Skeletal muscle tissue (tissue), 3 donors: ENCODE measurements at regions not wholly inside any gene's neighbourhood (a gene's known extent, or its start where the extent isn't known, plus 50 kb on each side); places are given as distances from the start of the nearest gene placed in this dataset.

Experiments
- H3K27ac ChIP-seq: one replicate; pipeline ENCODE4 v1.7.0; 2013; ENCODE audit warnings: mild to moderate bottlenecking, low read depth, low read length, inconsistent platforms
- H3K27me3 ChIP-seq, 3 donors: one replicate each; pipeline ENCODE4 v1.7.0; 2013; ENCODE audit warnings: low read length in 3 of 3; ENCODE audit not compliant: control insufficient read depth in 3 of 3, insufficient read depth in 3 of 3
- H3K36me3 ChIP-seq, 3 donors: one replicate each; pipeline ENCODE4 v1.7.0; 2013; ENCODE audit warnings: low read length in 3 of 3; ENCODE audit not compliant: control insufficient read depth in 3 of 3, insufficient read depth in 3 of 3
- H3K4me1 ChIP-seq, 3 donors: one replicate each; pipeline ENCODE4 v1.7.0; 2013; ENCODE audit warnings: low read length in 3 of 3, mild to moderate bottlenecking in 3 of 3; ENCODE audit not compliant: control insufficient read depth in 3 of 3, insufficient read depth in 3 of 3
- H3K4me3 ChIP-seq, 3 donors: one replicate each; pipeline ENCODE4 v1.7.0; 2013; ENCODE audit warnings: low read length in 3 of 3
- H3K9ac ChIP-seq, 3 donors: one replicate each; pipeline ENCODE4 v1.7.0; 2013; ENCODE audit warnings: low read length in 3 of 3, mild to moderate bottlenecking in 3 of 3, moderate library complexity in 2 of 3, low read depth in 1 of 3
- H3K9me3 ChIP-seq, 3 donors: one replicate each; pipeline ENCODE4 v1.7.0; 2013; ENCODE audit warnings: low read length in 3 of 3; ENCODE audit not compliant: control insufficient read depth in 3 of 3
- donor health status: Osteomylitis.

DNA sequence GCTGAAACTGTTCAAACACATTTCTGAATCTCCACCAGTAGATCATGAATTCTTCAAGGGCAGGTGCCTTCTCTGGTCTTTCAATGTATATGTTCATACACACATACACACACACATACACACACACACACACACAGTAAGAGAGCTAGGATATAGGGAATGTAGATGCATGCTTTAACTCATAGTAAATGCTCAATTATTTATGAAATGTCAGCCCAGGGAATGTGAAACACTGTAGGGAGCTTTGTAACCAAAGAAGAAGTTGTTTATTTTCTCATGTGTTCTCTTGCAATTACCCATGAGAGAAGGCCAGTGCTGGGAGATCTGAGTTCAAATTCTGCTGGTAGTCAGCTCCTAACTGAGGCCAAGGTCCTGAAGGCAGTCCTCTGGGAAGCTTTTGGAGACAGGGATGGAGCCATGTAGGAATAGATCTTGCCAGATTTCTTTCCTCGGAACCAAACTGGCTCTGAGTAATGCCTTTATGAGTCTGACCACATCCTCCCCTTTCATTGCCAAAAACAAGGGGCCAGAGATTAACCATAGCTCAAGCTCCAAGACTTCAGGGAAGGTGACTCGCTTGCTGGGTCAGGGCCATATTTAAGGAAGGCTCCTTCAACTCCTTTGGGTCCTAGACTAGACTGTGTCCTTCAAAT lies 487.0 kb upstream of the TNC start:
- H3K27me3 ChIP-seq: no peaks in the 10 kb centered on the region
- no peaks in the 10 kb centered on the region for H3K36me3 ChIP-seq
- H3K27ac ChIP-seq: no peak overlapping the region
- no peak overlapping the region for H3K4me3 ChIP-seq
- H3K9me3 ChIP-seq: peaks cover 0 to 3% (median 0%) of the 10 kb centered on the region in 3 donors
- H3K4me1 ChIP-seq: no peaks in the 10 kb centered on the region
- no peak overlapping the region for H3K9ac ChIP-seq

DNA sequence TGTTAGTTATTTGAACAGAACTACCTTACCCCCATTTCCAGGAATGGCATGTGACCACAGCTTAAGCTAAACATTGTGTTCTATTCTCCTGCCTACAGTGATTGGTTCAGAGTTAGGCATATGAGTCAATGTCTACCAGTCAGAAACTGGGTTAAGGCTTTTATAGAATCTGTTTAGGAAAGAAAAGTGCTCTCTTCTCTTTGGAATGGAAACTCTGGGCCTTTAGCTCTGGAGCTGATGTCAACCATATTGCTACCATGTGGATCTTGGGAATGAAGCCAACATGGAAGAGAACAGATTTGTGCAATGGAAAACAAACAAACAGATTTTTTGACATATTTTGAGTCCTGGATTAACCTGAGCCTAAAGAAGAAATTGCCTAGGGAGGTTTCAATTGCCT lies 488.9 kb upstream of the TNC start:
- Histone ChIP-seq H3K27me3 (no peaks in the 10 kb centered on the region), H3K4me3 (no peak overlapping the region), H3K9ac (no peak overlapping the region), H3K4me1 (no peaks in the 10 kb centered on the region), H3K9me3 (peaks cover 0 to 3% (median 0%) of the 10 kb centered on the region in 3 donors), H3K27ac (no peak overlapping the region), H3K36me3 (no peaks in the 10 kb centered on the region)

DNA sequence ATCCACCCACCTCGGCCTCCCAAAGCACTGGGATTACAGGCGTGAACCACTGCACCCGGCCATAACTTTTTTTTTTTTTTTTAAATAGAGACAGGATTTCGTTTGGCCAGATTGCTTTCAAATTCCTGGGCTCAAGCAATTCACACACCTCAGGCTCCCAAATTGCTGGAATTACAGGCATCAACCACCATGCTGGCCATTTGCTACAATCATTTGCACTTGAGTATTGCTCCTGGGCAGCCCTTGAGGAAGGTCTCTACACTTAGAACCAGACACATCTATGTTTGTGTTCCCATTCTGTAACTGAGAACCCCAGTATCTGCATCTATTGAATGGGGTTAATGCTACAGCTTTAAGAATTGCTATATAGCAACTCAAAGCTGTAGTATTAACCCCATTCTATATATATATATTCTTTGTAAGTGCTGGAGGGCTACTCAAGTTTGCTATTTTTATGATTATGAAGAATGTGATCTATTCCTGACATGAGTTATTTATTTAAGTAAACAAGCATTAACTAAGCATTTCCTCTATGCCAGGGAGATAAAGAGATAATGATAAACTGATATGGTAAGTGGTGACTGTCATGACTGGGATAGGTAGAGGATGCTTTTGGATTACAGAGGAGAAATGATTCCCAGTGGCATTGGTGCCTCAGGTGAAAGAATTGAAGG lies 496.5 kb upstream of the TNC start:
- no peak overlapping the region for H3K4me3 ChIP-seq
- H3K27me3 ChIP-seq: no peaks in the 10 kb centered on the region
- H3K9me3 ChIP-seq: no peaks in the 10 kb centered on the region
- no peaks in the 10 kb centered on the region for H3K36me3 ChIP-seq
- H3K4me1 ChIP-seq: peaks cover 0 to 3% (median 0%) of the 10 kb centered on the region in 3 donors
- no peak overlapping the region for H3K27ac ChIP-seq
- no peak overlapping the region for H3K9ac ChIP-seq

DNA sequence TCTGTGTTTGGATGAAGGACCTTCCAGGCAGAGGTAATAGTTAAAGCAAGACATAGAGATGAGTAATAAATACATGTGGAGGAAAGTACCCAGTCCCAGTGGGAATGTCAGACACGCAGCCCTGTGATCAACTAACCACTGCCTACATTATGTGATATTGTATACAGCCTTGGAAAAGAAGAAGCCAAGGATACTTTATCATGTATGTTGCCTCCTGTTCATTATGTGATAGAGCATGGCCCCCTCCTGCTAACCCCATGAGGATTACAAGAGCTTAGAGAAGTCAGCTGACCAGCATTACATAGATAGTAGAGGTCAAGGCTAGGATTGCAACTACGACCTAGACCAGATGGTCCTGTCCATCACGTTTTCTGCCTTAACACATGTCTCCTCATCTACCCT lies 497.0 kb upstream of the TNC start:
- Histone ChIP-seq H3K9me3 (no peaks in the 10 kb centered on the region), H3K27me3 (no peaks in the 10 kb centered on the region), H3K4me3 (no peak overlapping the region), H3K4me1 (peaks cover 0 to 3% (median 0%) of the 10 kb centered on the region in 3 donors), H3K27ac (no peak overlapping the region), H3K36me3 (no peaks in the 10 kb centered on the region), H3K9ac (no peak overlapping the region)

DNA sequence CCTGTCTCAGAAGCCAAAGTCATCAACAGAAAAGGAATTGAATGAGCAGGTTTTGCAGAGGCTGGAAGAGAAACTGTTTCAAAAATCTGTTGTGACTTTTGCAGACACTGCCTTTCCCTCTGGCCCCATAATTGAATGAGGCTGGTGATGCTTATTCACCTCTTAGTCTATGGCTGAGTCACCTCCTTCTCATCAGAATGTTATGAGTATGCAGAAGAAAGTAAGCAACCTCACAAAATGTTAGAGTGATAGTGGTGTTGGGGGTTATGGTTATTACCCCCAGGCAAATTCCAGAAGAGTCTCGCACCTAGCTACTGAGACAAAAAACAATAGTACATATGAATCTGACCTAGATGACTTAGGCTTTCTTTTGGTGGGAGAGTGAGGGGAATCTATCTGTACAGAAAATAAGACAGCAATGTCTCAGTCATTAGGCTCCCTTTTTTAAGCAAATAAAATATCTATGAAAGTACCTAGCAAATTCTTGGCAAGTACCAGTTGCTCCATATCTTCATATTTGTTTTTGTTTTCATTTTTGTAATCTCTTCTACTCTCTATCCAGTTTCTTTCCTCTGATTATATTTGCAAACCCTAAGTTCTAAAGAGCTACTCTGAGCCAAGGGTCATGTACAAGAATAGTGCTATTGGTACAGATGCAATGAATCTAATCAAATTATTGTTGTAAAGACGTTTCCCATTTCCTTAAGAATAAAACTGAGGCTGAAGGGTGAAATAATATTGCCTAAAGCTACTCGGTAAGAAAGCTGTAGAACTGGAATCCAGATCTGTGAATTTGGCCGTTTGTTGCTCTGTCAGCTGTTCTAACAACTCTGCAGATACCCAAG lies 498.1 kb upstream of the TNC start:
- Histone ChIP-seq H3K9ac (no peak overlapping the region), H3K4me3 (no peak overlapping the region), H3K36me3 (no peaks in the 10 kb centered on the region), H3K4me1 (peaks cover 0 to 3% (median 0%) of the 10 kb centered on the region in 3 donors), H3K9me3 (no peaks in the 10 kb centered on the region), H3K27ac (no peak overlapping the region), H3K27me3 (no peaks in the 10 kb centered on the region)

DNA sequence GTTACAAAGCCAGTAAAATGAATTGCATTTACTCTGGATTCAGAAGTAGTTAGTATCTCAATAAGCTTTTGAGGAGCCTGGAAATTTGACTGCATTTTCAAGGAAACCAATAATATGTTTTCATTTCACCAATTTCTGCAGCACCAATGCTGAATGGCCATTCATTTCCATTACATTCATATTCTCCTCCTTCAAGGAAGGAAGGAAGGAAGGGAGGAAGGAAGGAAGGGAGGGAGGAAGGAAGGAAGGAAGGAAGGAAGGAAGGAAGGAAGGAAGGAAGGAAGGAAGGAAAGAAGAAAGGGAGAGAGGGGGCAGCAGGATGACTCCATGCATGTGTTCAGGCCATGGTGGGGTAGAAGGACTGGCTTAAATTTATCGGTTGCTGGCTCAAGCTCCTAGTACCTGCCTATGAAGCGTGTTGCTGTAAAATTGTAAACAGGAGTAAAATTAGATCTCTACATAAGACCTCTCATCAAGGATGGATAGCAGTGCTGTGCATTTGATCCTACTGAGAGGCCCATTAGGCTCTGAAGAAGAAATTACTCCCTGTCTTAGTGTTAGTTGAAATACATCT lies 498.8 kb upstream of the TNC start:
- Histone ChIP-seq H3K27ac (no peak overlapping the region), H3K9ac (no peak overlapping the region), H3K4me1 (peaks cover 0 to 3% (median 0%) of the 10 kb centered on the region in 3 donors), H3K9me3 (no peaks in the 10 kb centered on the region), H3K36me3 (no peaks in the 10 kb centered on the region), H3K4me3 (no peak overlapping the region), H3K27me3 (no peaks in the 10 kb centered on the region)

DNA sequence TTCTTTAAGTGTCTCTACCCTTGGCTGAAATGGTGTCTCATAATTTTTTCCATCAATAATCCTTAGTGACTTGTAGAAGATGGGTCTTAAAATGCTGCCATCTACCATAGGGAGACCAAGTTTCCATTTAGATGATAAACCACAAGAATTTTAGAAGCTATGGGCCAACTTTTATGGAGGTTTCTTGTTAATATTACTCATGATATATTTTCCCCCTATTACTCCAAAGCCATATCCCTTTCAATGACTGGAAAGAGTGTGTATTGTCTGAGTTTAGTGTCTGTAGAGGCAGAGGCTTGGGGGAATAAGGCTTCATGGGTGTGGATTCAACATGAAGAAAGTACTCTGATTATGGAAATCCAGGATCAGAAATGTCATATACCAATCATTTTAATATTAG lies 507.3 kb upstream of the TNC start:
- Histone ChIP-seq H3K9ac (no peak overlapping the region), H3K36me3 (no peaks in the 10 kb centered on the region), H3K4me1 (no peaks in the 10 kb centered on the region), H3K27me3 (no peaks in the 10 kb centered on the region), H3K9me3 (no peaks in the 10 kb centered on the region), H3K4me3 (no peak overlapping the region), H3K27ac (no peak overlapping the region)

DNA sequence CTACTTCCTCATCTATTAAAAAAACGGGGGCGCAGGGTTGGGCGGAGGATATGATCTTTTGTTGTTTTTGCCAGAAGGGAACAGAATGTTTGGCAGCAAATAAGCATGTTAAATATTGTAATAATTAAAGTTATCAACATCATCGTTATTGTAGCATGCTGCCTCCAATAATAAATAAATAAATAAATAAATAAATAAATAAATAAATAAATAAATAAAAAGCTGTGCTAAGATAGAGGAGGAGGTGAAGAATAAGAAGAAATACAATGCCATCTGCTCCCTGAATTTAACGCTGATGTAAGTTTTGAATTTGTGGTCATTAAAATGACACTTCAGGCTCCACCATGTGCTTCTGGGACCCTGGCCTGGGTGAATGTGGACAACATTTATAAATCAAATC lies 508.0 kb upstream of the TNC start:
- Histone ChIP-seq H3K9ac (no peak overlapping the region), H3K27me3 (no peaks in the 10 kb centered on the region), H3K4me3 (no peak overlapping the region), H3K4me1 (no peaks in the 10 kb centered on the region), H3K9me3 (no peaks in the 10 kb centered on the region), H3K36me3 (no peaks in the 10 kb centered on the region), H3K27ac (no peak overlapping the region)

DNA sequence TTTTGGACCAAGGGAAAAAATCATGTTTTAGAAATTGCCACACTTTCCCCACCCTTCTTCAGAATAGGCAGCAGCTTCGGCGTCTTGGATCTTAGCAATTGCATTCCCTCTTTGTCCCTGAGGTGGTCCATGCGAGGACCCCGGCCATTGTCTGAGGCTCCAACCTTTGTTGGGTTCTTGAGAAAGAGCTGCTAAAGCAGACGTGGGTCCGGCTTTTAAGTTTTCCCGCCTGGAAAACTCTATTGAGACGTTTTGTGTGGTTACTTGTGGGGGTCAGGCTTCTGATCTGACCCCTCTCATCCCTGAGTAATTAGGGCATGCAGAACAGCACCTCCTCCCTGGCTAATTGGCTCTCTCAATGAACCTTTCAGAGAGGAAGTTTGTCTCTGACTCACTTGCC lies 509.6 kb upstream of the TNC start:
- Histone ChIP-seq H3K4me3 (no peak overlapping the region), H3K27me3 (no peaks in the 10 kb centered on the region), H3K4me1 (no peaks in the 10 kb centered on the region), H3K36me3 (no peaks in the 10 kb centered on the region), H3K9ac (no peak overlapping the region), H3K27ac (no peak overlapping the region), H3K9me3 (no peaks in the 10 kb centered on the region)

DNA sequence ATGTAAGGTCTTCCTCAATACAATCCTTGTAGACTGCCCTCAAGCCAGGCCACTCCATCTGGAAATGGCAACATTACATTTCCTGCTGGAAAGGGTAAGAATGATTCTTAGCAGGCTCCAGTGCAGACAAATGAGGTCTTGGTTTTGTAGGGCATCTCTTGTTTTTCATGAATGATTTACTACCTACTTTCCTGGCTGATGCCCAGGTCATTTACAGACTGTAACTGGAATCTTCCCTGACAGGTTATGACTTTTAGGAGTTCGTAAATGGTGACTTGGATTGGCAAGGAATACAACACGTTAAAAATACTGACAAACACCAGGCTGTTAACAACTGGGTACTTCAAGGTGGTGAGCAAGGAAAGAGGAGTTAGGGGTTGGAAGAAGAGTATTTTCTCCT lies 510.5 kb upstream of the TNC start:
- Histone ChIP-seq H3K4me3 (no peak overlapping the region), H3K36me3 (no peaks in the 10 kb centered on the region), H3K9ac (no peak overlapping the region), H3K9me3 (no peaks in the 10 kb centered on the region), H3K27ac (no peak overlapping the region), H3K27me3 (no peaks in the 10 kb centered on the region), H3K4me1 (no peaks in the 10 kb centered on the region)
